NB4 (cell line): ENCODE measurements at regions not wholly inside any gene's neighbourhood (a gene's known extent, or its start where the extent isn't known, plus 50 kb on each side); places are given as distances from the start of the nearest gene placed in this dataset.

Experiments used
- DNase-seq: peaks from one replicate; pipeline ENCODE4 v3.0.0; 2010; ENCODE audit warnings: low read depth
- H3K4me3 ChIP-seq: one replicate; pipeline ENCODE4 v1.5.1; 2011; ENCODE audit warnings: mild to moderate bottlenecking, low read depth, low read length, moderate library complexity
- MYC ChIP-seq: IDR thresholded peaks from 2 replicates; pipeline ENCODE4 v1.6.1; 2011; ENCODE audit warnings: low read depth, low read length
- POLR2A ChIP-seq: IDR thresholded peaks from 2 replicates; pipeline ENCODE4 v1.6.1; 2011; ENCODE audit warnings: mild to moderate bottlenecking; ENCODE audit not compliant: insufficient read length; ENCODE audit errors: extremely low read depth
- TF ChIP-seq, protein P1 (sequence below): IDR thresholded peaks from one replicate; pipeline ENCODE4 v1.5.1; 2012; ENCODE audit warnings: low read depth, low read length
- TF ChIP-seq, protein P2 (sequence below): IDR thresholded peaks from 2 replicates; pipeline ENCODE4 v1.6.1; 2011; ENCODE audit warnings: low read depth, low read length

DNA sequence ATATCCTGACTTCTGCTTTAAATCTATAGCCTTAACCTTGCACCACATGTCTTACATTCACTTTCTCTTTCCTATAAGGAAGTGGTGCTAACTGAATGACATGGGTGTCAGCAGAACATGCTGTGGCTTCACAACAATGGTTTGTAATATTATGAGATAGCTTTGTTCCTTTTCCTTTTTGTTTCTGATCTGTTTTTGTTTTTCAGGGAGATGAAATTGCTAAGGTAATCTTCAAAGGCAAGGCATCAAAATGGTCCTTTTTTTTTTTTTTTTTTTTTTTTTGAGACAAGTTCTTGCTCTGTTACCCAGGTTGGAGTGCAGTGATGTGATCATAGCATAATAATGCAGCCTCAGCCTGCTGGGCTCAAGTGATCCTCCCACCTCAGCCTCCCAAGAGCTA, 53.6 kb upstream of the RANBP6 start:
- no peak overlapping the region for H3K4me3 ChIP-seq
- TF ChIP-seq POLR2A (no peak), MYC (peak; percentile 76; the same call in 1 of the 2 replicates)
- TF ChIP-seq, protein P1, sequence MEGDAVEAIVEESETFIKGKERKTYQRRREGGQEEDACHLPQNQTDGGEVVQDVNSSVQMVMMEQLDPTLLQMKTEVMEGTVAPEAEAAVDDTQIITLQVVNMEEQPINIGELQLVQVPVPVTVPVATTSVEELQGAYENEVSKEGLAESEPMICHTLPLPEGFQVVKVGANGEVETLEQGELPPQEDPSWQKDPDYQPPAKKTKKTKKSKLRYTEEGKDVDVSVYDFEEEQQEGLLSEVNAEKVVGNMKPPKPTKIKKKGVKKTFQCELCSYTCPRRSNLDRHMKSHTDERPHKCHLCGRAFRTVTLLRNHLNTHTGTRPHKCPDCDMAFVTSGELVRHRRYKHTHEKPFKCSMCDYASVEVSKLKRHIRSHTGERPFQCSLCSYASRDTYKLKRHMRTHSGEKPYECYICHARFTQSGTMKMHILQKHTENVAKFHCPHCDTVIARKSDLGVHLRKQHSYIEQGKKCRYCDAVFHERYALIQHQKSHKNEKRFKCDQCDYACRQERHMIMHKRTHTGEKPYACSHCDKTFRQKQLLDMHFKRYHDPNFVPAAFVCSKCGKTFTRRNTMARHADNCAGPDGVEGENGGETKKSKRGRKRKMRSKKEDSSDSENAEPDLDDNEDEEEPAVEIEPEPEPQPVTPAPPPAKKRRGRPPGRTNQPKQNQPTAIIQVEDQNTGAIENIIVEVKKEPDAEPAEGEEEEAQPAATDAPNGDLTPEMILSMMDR: no peak
- TF ChIP-seq, protein P2, sequence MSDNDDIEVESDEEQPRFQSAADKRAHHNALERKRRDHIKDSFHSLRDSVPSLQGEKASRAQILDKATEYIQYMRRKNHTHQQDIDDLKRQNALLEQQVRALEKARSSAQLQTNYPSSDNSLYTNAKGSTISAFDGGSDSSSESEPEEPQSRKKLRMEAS: peak; percentile 85
- peak; percentile 69 for DNase-seq

DNA sequence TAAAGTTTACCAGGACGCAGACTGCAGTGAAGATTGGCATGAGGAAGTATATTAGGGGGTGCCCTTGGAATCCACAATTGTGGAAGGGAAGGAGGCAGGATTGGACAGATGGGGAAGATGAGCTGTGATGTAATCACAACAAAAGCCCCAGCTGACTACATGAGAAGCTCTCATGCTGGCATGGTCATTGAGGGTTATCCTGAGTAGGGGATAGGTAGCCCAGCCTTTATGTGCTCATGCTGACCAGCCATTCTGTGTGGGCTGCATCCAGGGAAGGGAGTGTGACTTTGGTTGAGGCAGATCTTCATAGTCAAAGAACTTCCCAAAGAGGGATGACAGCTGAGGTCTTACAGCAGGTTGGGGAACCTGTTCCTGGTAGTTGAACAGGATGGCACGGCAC, 52.0 kb upstream of the RANBP6 start:
- DNase-seq: no peak
- no peak overlapping the region for H3K4me3 ChIP-seq
- TF ChIP-seq, protein P2: no peak
- TF ChIP-seq POLR2A: no peak
- no peak for TF ChIP-seq MYC
- TF ChIP-seq, protein P1: no peak
